HepG2 (cell line): ENCODE measurements at regions not wholly inside any gene's neighbourhood (a gene's known extent, or its start where the extent isn't known, plus 50 kb on each side); places are given as distances from the start of the nearest gene placed in this dataset.

Source experiments
- AFF4 ChIP-seq: sonication (generic); formaldehyde crosslinking; IDR thresholded peaks from 2 replicates; pipeline ENCODE4 v1.4.0; 2020; ENCODE audit warnings: missing genetic modification reagents
- BHLHE40 ChIP-seq: IDR thresholded peaks from 2 replicates; pipeline ENCODE4 v1.6.1; 2011; ENCODE audit warnings: low read length, improper control_type of control experiment
- DPF2 ChIP-seq: sonication (generic); formaldehyde crosslinking; IDR thresholded peaks from 2 replicates; pipeline ENCODE4 v1.4.0; 2020; ENCODE audit warnings: mild to moderate bottlenecking, low read depth, missing genetic modification reagents, borderline replicate concordance
- EZH2 ChIP-seq: conservative IDR thresholded peaks from 2 replicates; pipeline ENCODE4 v1.6.1; 2012; ENCODE audit warnings: mild to moderate bottlenecking, low read depth, low read length, moderate library complexity
- GZF1 ChIP-seq: sonication (generic); formaldehyde crosslinking; IDR thresholded peaks from 2 replicates; pipeline ENCODE4 v1.5.1; 2020; ENCODE audit warnings: mild to moderate bottlenecking, missing genetic modification reagents
- MED1 ChIP-seq: sonication (generic); formaldehyde crosslinking; IDR thresholded peaks from 2 replicates; pipeline ENCODE4 v1.4.0; 2020; ENCODE audit warnings: missing genetic modification reagents
- NR1H2 ChIP-seq: sonication (generic); formaldehyde crosslinking; IDR thresholded peaks from 2 replicates; pipeline ENCODE4 v1.8.1; 2022; ENCODE audit warnings: low read depth, missing genetic modification reagents, borderline replicate concordance
- PPARG ChIP-seq: conservative IDR thresholded peaks from 2 replicates; pipeline ENCODE4 v1.6.1; 2016; ENCODE audit warnings: missing biosample characterization, missing genetic modification reagents
- RARA ChIP-seq: IDR thresholded peaks from 2 replicates; pipeline ENCODE4 v1.6.1; 2016; ENCODE audit warnings: missing genetic modification reagents, missing compliant biosample characterization
- SALL1 ChIP-seq: sonication (generic); formaldehyde crosslinking; IDR thresholded peaks from 2 replicates; pipeline ENCODE4 v1.8.0; 2022; ENCODE audit warnings: mild to moderate bottlenecking, missing genetic modification reagents
- SOX6 ChIP-seq, 2 experiments: fragments of 450-650 bp in 1 of 2; sonication (generic) in 1 of 2; formaldehyde crosslinking in 1 of 2; IDR thresholded peaks; 2 replicates each; pipeline versions ENCODE4 v1.4.0 to v1.6.1; 2017 to 2020; ENCODE audit warnings: antibody characterized with exemption in 1 of 2, mild to moderate bottlenecking in 1 of 2, missing genetic modification reagents in 1 of 2
- ZBTB1 ChIP-seq: sonication (generic); formaldehyde crosslinking; IDR thresholded peaks from 2 replicates; pipeline ENCODE4 v1.4.0; 2020; ENCODE audit warnings: missing genetic modification reagents, borderline replicate concordance
- ZNF563 ChIP-seq: sonication (generic); formaldehyde crosslinking; IDR thresholded peaks from 2 replicates; pipeline ENCODE4 v1.8.0; 2022; ENCODE audit warnings: mild to moderate bottlenecking, moderate library complexity, missing genetic modification reagents
- ZNF609 ChIP-seq: sonication (generic); formaldehyde crosslinking; IDR thresholded peaks from 2 replicates; pipeline ENCODE4 v1.4.0; 2020; ENCODE audit warnings: mild to moderate bottlenecking, missing genetic modification reagents, borderline replicate concordance
- ZNF678 ChIP-seq: sonication (generic); formaldehyde crosslinking; IDR thresholded peaks from 2 replicates; pipeline ENCODE4 v1.4.0; 2020; ENCODE audit warnings: mild to moderate bottlenecking, missing genetic modification reagents
- ZNF7 ChIP-seq: IDR thresholded peaks from 2 replicates; pipeline ENCODE4 v1.6.1; 2016; ENCODE audit warnings: missing biosample characterization, missing genetic modification reagents

GRCh38 chr3:76972624-76973296 is 67.1 kb upstream of the ROBO2 start (continued):
- TF ChIP-seq MED1 (CRISPR knock-in tag) (0 out of 2 replicates have a peak, but pooled peaks have one; percentile 21), SALL1 (peak; percentile 87), AFF4 (no peak), DPF2 (peak; percentile 81; the same call in 1 of the 2 replicates), NR1H2 (CRISPR knock-in tag) (no peak), EZH2 (no peak), ZNF7 (CRISPR knock-in tag) (no peak), ZNF563 (no peak), ZNF678 (CRISPR knock-in tag) (no peak), ZNF609 (CRISPR knock-in tag) (peak; percentile 86; the same call in 1 of the 2 replicates), PPARG (0 out of 2 replicates have a peak, but pooled peaks have one; percentile 39), GZF1 (CRISPR knock-in tag) (no peak), BHLHE40 (no peak), RARA (peak; percentile 60; the same call in 1 of the 2 replicates), SOX6 (IDR thresholded peaks at IDR 0.05) (no peak), SOX6 (CRISPR knock-in tag; IDR thresholded peaks at IDR 0.05) (peak; percentile 75), ZBTB1 (no peak)
